A673 (cell line): ENCODE measurements at regions not wholly inside any gene's neighbourhood (a gene's known extent, or its start where the extent isn't known, plus 50 kb on each side); places are given as distances from the start of the nearest gene placed in this dataset.

Experiments used
- EZH2 ChIP-seq: fragments of 200-600 bp; sonication (generic); IDR thresholded peaks from 2 replicates; pipeline ENCODE4 v1.6.1; 2017; ENCODE audit warnings: borderline replicate concordance, low read depth, mild to moderate bottlenecking, mixed read lengths, antibody characterized with exemption, low read length; ENCODE audit not compliant: poor library complexity, severe bottlenecking
- TF ChIP-seq, protein P1 (sequence below): fragments of 300-800, 200-600 bp; sonication (generic); conservative IDR thresholded peaks from 2 replicates; pipeline ENCODE4 v1.5.1; 2017; ENCODE audit warnings: low read depth, mild to moderate bottlenecking, antibody characterized with exemption, low read length, moderate library complexity, mixed read lengths

DNA sequence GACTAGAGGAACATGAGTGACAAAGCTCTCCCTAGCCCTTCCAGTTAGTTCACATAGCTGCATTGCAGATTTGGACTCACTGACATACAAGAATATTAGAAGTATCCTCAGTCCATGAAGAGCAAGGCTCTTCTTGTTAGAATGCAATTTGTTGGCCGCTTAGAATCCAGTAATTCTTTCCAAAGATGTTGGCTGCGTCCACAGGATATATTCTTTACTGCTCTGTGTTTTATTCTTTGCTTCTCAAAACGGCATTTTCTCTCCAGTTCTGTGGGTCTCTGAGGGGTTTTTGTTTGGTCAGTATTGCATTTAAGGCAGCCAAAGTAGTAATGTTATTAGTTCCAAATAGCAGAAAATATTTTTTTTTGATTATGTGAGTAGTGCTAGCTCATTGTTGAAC lies 588.6 kb downstream of the DNAJB9 start:
- TF ChIP-seq, protein P1, sequence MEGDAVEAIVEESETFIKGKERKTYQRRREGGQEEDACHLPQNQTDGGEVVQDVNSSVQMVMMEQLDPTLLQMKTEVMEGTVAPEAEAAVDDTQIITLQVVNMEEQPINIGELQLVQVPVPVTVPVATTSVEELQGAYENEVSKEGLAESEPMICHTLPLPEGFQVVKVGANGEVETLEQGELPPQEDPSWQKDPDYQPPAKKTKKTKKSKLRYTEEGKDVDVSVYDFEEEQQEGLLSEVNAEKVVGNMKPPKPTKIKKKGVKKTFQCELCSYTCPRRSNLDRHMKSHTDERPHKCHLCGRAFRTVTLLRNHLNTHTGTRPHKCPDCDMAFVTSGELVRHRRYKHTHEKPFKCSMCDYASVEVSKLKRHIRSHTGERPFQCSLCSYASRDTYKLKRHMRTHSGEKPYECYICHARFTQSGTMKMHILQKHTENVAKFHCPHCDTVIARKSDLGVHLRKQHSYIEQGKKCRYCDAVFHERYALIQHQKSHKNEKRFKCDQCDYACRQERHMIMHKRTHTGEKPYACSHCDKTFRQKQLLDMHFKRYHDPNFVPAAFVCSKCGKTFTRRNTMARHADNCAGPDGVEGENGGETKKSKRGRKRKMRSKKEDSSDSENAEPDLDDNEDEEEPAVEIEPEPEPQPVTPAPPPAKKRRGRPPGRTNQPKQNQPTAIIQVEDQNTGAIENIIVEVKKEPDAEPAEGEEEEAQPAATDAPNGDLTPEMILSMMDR = no peak
- TF ChIP-seq EZH2 = no peak
